ENCODE measurements at regions not wholly inside any gene's neighbourhood (a gene's known extent, or its start where the extent isn't known, plus 50 kb on each side); places are given as distances from the start of the nearest gene placed in this dataset.

- DNase-seq, result no peak
Measured at GRCh38 chr6:33967966-33968724, 164.3 kb upstream of the MLN start.

- DNase-seq, result no peak
Measured at GRCh38 chr6:33967265-33967767, 163.5 kb upstream of the MLN start.

- DNase-seq, result no peak
Measured at GRCh38 chr6:33966536-33966935, 162.7 kb upstream of the MLN start.

- no peak for DNase-seq
Measured at GRCh38 chr6:33965766-33966165, 162.0 kb upstream of the MLN start.

GRCh38 chr6:33964387-33964786, 160.6 kb upstream of the MLN start:
- no peak for DNase-seq

- DNase-seq, result no peak
Measured at GRCh38 chr6:33963136-33963750, 159.4 kb upstream of the MLN start.

- DNase-seq, result no peak
Measured at GRCh38 chr6:33962246-33963027, 158.6 kb upstream of the MLN start.

- no peak for DNase-seq
Measured at GRCh38 chr6:33961691-33962090, 157.9 kb upstream of the MLN start.

GRCh38 chr6:33960345-33961313, 156.8 kb upstream of the MLN start:
- DNase-seq, result no peak

GRCh38 chr6:33959661-33960344, 156.0 kb upstream of the MLN start:
- no peak for DNase-seq

- no peak for DNase-seq
Measured at GRCh38 chr6:33959329-33959651, 155.5 kb upstream of the MLN start.

- DNase-seq, result no peak
Measured at GRCh38 chr6:33958526-33959328, 154.9 kb upstream of the MLN start.

GRCh38 chr6:33957892-33958525, 154.2 kb upstream of the MLN start:
- DNase-seq, result no peak

- no peak for DNase-seq
Measured at GRCh38 chr6:33957131-33957891, 153.5 kb upstream of the MLN start.

GRCh38 chr6:33956206-33956605, 152.4 kb upstream of the MLN start:
- no peak for DNase-seq

GRCh38 chr6:33955566-33955965, 151.8 kb upstream of the MLN start:
- no peak for DNase-seq

- no peak for DNase-seq
Measured at GRCh38 chr6:33954453-33954852, 150.7 kb upstream of the MLN start.

GRCh38 chr6:33953171-33953570, 149.4 kb upstream of the MLN start:
- no peak for DNase-seq

- DNase-seq, result no peak
Measured at GRCh38 chr6:33952016-33952415, 148.2 kb upstream of the MLN start.
